HFF-Myc (cell line): ENCODE measurements at regions not wholly inside any gene's neighbourhood (a gene's known extent, or its start where the extent isn't known, plus 50 kb on each side); places are given as distances from the start of the nearest gene placed in this dataset.

Experiments used
- DNase-seq: peaks from one replicate; pipeline ENCODE4 v3.0.0-alpha.2; 2011; ENCODE audit warnings: low read depth; ENCODE audit errors: extremely low read depth
- H3K4me3 ChIP-seq: replicated peaks from 2 replicates; pipeline ENCODE4 v1.5.1; 2011; ENCODE audit warnings: low read depth, mild to moderate bottlenecking, control low read depth, low read length
- TF ChIP-seq, protein P1 (sequence below): IDR thresholded peaks from 2 replicates; pipeline ENCODE4 v1.5.1; 2012; ENCODE audit warnings: mild to moderate bottlenecking, low read depth, low read length, control low read depth; ENCODE audit errors: missing control alignments

DNA sequence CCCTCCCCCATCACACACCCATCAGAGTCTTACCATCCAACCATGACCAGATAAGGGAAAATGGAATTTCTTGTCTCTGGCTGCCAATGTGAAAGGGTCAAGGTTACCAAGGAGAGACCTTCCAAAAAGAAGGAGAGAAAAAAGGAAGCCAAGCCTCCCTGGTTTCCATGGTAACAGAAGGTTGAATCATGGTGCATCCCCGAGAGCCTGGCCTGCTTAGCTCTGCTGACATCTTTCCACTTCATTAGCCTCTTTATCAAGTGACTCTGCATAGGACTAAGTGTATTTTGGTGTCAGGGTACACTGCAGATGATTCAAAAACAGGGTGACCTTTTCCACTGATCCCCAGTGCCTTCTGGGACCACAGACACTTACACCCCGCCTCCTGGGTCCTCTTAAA, 225.7 kb upstream of the PPP2R3A start:
- no peak overlapping the region for H3K4me3 ChIP-seq
- TF ChIP-seq, protein P1, sequence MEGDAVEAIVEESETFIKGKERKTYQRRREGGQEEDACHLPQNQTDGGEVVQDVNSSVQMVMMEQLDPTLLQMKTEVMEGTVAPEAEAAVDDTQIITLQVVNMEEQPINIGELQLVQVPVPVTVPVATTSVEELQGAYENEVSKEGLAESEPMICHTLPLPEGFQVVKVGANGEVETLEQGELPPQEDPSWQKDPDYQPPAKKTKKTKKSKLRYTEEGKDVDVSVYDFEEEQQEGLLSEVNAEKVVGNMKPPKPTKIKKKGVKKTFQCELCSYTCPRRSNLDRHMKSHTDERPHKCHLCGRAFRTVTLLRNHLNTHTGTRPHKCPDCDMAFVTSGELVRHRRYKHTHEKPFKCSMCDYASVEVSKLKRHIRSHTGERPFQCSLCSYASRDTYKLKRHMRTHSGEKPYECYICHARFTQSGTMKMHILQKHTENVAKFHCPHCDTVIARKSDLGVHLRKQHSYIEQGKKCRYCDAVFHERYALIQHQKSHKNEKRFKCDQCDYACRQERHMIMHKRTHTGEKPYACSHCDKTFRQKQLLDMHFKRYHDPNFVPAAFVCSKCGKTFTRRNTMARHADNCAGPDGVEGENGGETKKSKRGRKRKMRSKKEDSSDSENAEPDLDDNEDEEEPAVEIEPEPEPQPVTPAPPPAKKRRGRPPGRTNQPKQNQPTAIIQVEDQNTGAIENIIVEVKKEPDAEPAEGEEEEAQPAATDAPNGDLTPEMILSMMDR = no peak
- DNase-seq = no peak

DNA sequence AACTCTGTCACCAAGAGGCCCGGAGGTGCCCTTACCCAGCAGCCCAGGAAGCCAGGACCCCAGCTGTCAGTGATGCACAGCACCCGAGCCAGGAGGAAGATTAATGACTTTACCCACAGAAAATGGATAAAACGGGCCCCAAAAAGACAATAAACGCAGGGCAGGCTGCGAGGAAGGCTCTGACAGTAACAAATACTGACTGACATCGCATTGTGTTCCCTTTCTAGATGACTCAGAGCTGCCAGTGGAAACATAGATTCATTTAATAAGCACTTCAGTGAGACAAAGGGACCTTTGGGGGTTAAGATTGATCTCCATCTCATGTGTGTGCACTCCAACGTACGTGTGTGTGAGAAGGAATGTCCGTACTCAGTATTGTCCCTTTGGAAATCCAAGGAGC, 225.3 kb upstream of the PPP2R3A start:
- TF ChIP-seq, protein P1 = no peak
- DNase-seq = no peak
- no peak overlapping the region for H3K4me3 ChIP-seq

DNA sequence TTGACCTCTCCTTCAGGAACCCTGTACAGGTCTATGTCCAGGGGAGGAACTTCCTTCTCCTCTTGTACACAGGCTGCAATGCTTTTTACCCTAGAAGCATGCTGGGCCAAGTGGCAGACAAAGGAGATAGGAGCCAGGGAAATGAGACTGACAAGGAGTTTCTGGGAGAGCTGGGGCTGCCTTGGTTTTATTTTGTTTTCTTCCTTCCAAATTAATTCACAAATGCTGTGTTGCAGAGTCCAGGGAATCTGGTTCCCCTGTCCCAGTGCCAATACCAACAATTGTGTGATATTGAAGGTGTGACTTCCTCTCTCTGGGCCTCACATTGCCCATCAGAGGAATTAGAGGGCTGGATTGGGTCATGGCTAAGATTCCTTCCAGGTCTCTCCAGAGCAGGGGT, 224.8 kb upstream of the PPP2R3A start:
- TF ChIP-seq, protein P1 = no peak
- no peak overlapping the region for H3K4me3 ChIP-seq
- DNase-seq = no peak

DNA sequence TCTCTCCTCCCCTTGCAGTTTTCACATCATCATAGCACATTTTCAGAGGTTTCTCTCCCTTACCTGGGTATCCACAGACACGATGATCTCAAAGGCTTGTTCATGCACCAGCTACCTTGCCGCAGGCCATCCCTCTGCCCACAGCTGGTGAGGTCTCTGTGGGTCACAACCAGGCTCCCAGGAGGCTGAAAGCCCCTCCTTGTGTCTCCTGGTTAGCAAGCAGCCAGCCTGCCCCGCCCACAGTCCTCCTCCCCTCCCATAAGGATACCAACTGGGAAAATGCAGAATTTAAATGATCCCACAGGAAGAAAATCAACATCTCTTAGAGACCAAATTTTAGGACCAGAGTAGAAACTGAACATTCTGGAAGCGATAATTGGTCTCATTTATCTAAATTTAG, 213.5 kb upstream of the PPP2R3A start:
- no peak for DNase-seq
- H3K4me3 ChIP-seq = no peak overlapping the region
- TF ChIP-seq, protein P1 = no peak

DNA sequence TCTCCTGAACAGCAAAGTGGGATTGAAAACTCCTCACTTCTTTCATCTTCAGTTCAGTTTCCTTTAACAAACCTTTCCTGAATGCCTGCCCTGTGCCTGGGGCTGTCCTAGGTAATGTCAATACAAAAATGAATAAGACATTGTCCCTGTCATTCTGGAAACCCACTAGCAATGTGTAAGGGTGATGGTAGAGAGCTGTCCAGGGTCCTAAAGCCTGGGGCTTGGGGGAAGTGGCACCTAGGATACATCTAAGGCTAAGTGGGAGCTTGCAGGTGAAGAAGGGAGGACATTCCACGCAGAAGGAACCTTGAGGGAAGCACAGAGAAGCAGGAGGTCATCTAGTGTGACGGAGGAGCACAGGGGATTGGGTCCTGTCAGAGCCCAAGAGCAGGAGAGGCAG, 212.7 kb upstream of the PPP2R3A start:
- TF ChIP-seq, protein P1 = no peak
- no peak overlapping the region for H3K4me3 ChIP-seq
- DNase-seq = no peak

DNA sequence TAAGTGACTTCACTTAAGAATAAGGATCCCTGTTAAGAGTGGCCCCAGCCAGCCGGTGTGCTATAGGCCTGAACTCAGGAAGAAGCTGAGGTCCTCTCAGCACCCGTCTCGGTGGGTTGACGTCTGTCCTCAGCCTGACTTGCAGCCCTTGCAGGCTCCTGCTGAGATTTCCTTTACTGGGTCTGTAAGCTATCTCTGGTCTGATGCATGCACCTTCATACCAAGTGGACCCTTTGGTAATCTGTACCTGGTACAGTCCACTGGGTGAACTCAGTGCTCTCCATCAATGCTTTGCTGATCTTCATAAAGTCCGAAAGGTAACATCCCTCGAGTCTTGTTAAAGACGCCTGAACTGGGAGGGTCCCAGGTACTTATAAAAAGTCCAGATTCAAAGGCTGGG, 212.0 kb upstream of the PPP2R3A start:
- no peak overlapping the region for H3K4me3 ChIP-seq
- DNase-seq = no peak
- TF ChIP-seq, protein P1 = no peak

DNA sequence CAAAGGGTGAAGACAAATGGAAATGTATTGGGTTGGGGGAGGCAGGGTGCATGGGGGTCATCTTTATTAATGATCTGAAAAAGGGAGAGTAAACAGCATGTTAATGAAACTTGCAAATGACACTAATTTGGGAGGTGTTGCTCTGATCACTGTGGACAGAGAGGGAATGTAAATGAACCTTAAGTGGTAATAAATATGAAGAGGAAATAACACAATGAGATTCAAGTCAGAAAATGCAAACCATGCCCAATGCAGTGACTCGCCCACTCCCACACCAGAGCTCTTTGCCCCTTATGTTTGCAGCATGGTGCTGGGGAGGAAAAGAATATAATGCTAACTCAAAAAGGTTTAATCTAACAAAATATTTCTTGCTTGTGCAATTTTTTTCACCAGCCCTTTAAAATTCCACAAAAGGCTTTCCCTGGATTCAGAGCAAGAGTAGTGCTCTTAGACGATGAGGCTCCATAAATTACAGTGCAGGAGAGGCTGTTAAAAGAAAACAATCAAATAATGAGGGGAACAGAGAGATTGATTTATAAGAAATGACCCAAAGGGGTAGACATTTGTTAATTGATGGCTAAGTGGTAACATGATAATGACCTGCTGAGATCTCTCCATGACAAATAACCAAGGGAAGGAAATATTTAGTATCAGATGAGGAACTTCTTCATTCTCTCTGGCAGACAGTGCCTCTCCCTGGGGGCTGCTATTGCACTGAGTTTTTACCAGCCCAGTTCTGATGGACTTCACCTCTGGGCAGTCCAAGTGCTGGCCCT, 210.0 kb upstream of the PPP2R3A start:
- H3K4me3 ChIP-seq = no peak overlapping the region
- TF ChIP-seq, protein P1 = no peak
- DNase-seq = no peak
